ENCODE measurements at regions not wholly inside any gene's neighbourhood (a gene's known extent, or its start where the extent isn't known, plus 50 kb on each side); places are given as distances from the start of the nearest gene placed in this dataset.

- no peak overlapping the region for H3K4me3 ChIP-seq (ENCODE audit: low read depth, low read length)
- no peaks in the 10 kb centered on the region for H3K36me3 ChIP-seq (replicated peaks)
- no peak for TF ChIP-seq CTCF (IDR thresholded peaks at IDR 0.05; ENCODE audit: low read depth, low read length, missing control alignments)
- DNase-seq: no peak
- no peaks in the 10 kb centered on the region for H3K27me3 ChIP-seq (replicated peaks)
- in situ Hi-C loops (cut with HindIII; ENCODE audit: low pct_ligation_motif_present, low sequenced_read_pairs): no loop called here
- no peak overlapping the region for H3K27ac ChIP-seq
Measured at GRCh38 chr18:1875219-1875618, 696.1 kb downstream of the METTL4 start.

GRCh38 chr18:1884623-1885022 is 686.7 kb downstream of the METTL4 start:
- in situ Hi-C loops (cut with HindIII; ENCODE audit: low pct_ligation_motif_present, low sequenced_read_pairs): no loop called here
- no peak overlapping the region for H3K4me3 ChIP-seq (ENCODE audit: low read depth, low read length)
- H3K27me3 ChIP-seq (replicated peaks): no peaks in the 10 kb centered on the region
- DNase-seq: no peak
- no peak for TF ChIP-seq CTCF (IDR thresholded peaks at IDR 0.05; ENCODE audit: low read depth, low read length, missing control alignments)
- no peak overlapping the region for H3K27ac ChIP-seq
- H3K36me3 ChIP-seq (replicated peaks): no peaks in the 10 kb centered on the region

- H3K4me3 ChIP-seq (ENCODE audit: low read depth, low read length): no peak overlapping the region
- no peaks in the 10 kb centered on the region for H3K27me3 ChIP-seq (replicated peaks)
- in situ Hi-C loops (cut with HindIII; ENCODE audit: low pct_ligation_motif_present, low sequenced_read_pairs): no loop called here
- H3K27ac ChIP-seq: no peak overlapping the region
- no peaks in the 10 kb centered on the region for H3K36me3 ChIP-seq (replicated peaks)
- TF ChIP-seq CTCF (IDR thresholded peaks at IDR 0.05; ENCODE audit: low read depth, low read length, missing control alignments): no peak
- DNase-seq: no peak
Measured at GRCh38 chr18:1891641-1892040, 679.7 kb downstream of the METTL4 start.

- TF ChIP-seq CTCF (IDR thresholded peaks at IDR 0.05; ENCODE audit: low read depth, low read length, missing control alignments): no peak
- in situ Hi-C loops (cut with HindIII; ENCODE audit: low pct_ligation_motif_present, low sequenced_read_pairs): no loop called here
- Histone ChIP-seq H3K27me3 (replicated peaks) (no peaks in the 10 kb centered on the region), H3K4me3 (ENCODE audit: low read depth, low read length) (no peak overlapping the region), H3K36me3 (replicated peaks) (no peaks in the 10 kb centered on the region), H3K27ac (no peak overlapping the region)
- DNase-seq: no peak
Measured at GRCh38 chr18:1892191-1892590, 679.1 kb downstream of the METTL4 start.

GRCh38 chr18:1895456-1896185 is 675.7 kb downstream of the METTL4 start:
- TF ChIP-seq CTCF (IDR thresholded peaks at IDR 0.05; ENCODE audit: low read depth, low read length, missing control alignments): no peak
- DNase-seq: no peak
- Histone ChIP-seq H3K4me3 (ENCODE audit: low read depth, low read length) (no peak overlapping the region), H3K27me3 (replicated peaks) (no peaks in the 10 kb centered on the region), H3K27ac (no peak overlapping the region), H3K36me3 (replicated peaks) (no peaks in the 10 kb centered on the region)
- in situ Hi-C loops (cut with HindIII; ENCODE audit: low pct_ligation_motif_present, low sequenced_read_pairs): no loop called here

GRCh38 chr18:1906421-1906820 is 664.9 kb downstream of the METTL4 start:
- Histone ChIP-seq H3K36me3 (replicated peaks) (no peaks in the 10 kb centered on the region), H3K27ac (no peak overlapping the region), H3K4me3 (ENCODE audit: low read depth, low read length) (no peak overlapping the region), H3K27me3 (replicated peaks) (no peaks in the 10 kb centered on the region)
- no peak for TF ChIP-seq CTCF (IDR thresholded peaks at IDR 0.05; ENCODE audit: low read depth, low read length, missing control alignments)
- DNase-seq: no peak
- in situ Hi-C loops (cut with HindIII; ENCODE audit: low pct_ligation_motif_present, low sequenced_read_pairs): no loop called here
